Panc1 (cell line): ENCODE measurements at regions not wholly inside any gene's neighbourhood (a gene's known extent, or its start where the extent isn't known, plus 50 kb on each side); places are given as distances from the start of the nearest gene placed in this dataset.
A peak's percentile ranks its signal among the peaks of the same experiment; 100 is the strongest.

Experiments used
- ATAC-seq: fragments of 200-7000 bp; cut with Tn5 transposase; 2 replicates; pipeline ENCODE4 v1.9.1; 2020; ENCODE audit warnings: mild to moderate bottlenecking, moderate library complexity
- BruUV-seq: library from RNA; stranded (reverse); fragments of 400-500 nt; replicated peaks from 2 replicates; lab custom pipeline; 2021; lab: Mats Ljungman, UMichigan
- CTCF ChIA-PET: fragments of 300-600 bp; sonication (Branson Sonifier 250); formaldehyde crosslinking; loops from one replicate; lab custom pipeline; 2022; ENCODE audit warnings: antibody characterized with exemption; lab: Charles Lee
- POLR2A ChIA-PET: fragments of 300-600 bp; sonication (Branson Sonifier 250); formaldehyde crosslinking; loops from one replicate; lab custom pipeline; 2022; ENCODE audit warnings: antibody characterized with exemption; lab: Charles Lee
- DNase-seq: peaks from one replicate; pipeline ENCODE4 v3.0.0-alpha.2; 2010; ENCODE audit warnings: low read depth, low spot score
- H3K27ac ChIP-seq: 2 replicates; pipeline ENCODE4 v1.5.1; 2011; ENCODE audit warnings: mild to moderate bottlenecking, low read length, inconsistent platforms
- H3K27me3 ChIP-seq: fragments of 200-500 bp; sonication (Bioruptor generic); 2 replicates; pipeline ENCODE4 v1.6.0; 2014; ENCODE audit warnings: low read length, inconsistent platforms; ENCODE audit not compliant: control insufficient read depth, insufficient read depth
- H3K36me3 ChIP-seq: fragments of 200-500 bp; sonication (Bioruptor generic); 2 replicates; pipeline ENCODE4 v1.5.1; 2014; ENCODE audit warnings: inconsistent platforms, mild to moderate bottlenecking, low read length, moderate library complexity; ENCODE audit not compliant: control insufficient read depth, insufficient read depth
- H3K4me1 ChIP-seq: 2 replicates; pipeline ENCODE4 v1.5.1; 2011; ENCODE audit warnings: inconsistent platforms, mild to moderate bottlenecking, low read length, moderate library complexity; ENCODE audit not compliant: control insufficient read depth, insufficient read depth
- H3K4me3 ChIP-seq, 2 experiments: 2 replicates each; pipeline ENCODE4 v1.5.1; 2011 to 2012; ENCODE audit warnings: low read depth in 2 of 2, low read length in 2 of 2, mild to moderate bottlenecking in 2 of 2, inconsistent platforms in 1 of 2, moderate library complexity in 1 of 2
- H3K9me3 ChIP-seq: fragments of 200-500 bp; sonication (Bioruptor generic); 2 replicates; pipeline ENCODE4 v1.5.1; 2014; ENCODE audit warnings: low read depth, mild to moderate bottlenecking, inconsistent platforms, low read length, moderate library complexity; ENCODE audit not compliant: control insufficient read depth, insufficient read depth
- POLR2AphosphoS5 ChIP-seq: IDR thresholded peaks from 2 replicates; pipeline ENCODE4 v1.6.1; 2012; ENCODE audit warnings: mild to moderate bottlenecking, low read depth, low read length, moderate library complexity
- REST ChIP-seq, 2 experiments: IDR thresholded peaks; 2 replicates each; pipeline ENCODE4 v1.6.1; 2011 to 2012; ENCODE audit warnings: low read depth in 2 of 2, control low read depth in 1 of 2, low read length in 1 of 2, mild to moderate bottlenecking in 1 of 2, moderate library complexity in 1 of 2; ENCODE audit not compliant: insufficient read depth in 1 of 2
- SIN3A ChIP-seq: IDR thresholded peaks from 2 replicates; pipeline ENCODE4 v1.6.1; 2012; ENCODE audit warnings: low read depth, mild to moderate bottlenecking, low read length, moderate library complexity, borderline replicate concordance; ENCODE audit not compliant: insufficient read depth
- TCF7L2 ChIP-seq: IDR thresholded peaks from 2 replicates; pipeline ENCODE4 v1.6.1; 2011; ENCODE audit warnings: mild to moderate bottlenecking, low read depth, low read length, inconsistent platforms
- in situ Hi-C: cut with HindIII; loops from 2 replicates; pipeline ENCODE4 v1.10.0; 2016; ENCODE audit warnings: low sequenced_read_pairs, low pct_unique_long_range_greater_than_20kb
- intact Hi-C: fragments of 100-400 bp; cut with micrococcal nuclease; formaldehyde crosslinking; loops from one replicate; pipeline ENCODE4 v1.10.0; 2022; ENCODE audit not compliant: unreplicated experiment
- TF ChIP-seq, protein P1 (sequence below): fragments of 450-650 bp; IDR thresholded peaks from 2 replicates; pipeline ENCODE4 v1.5.1; 2017; ENCODE audit warnings: mild to moderate bottlenecking

- intact Hi-C loops = no loop called here
- Histone ChIP-seq H3K27me3 (no peaks in the 10 kb centered on the region), H3K4me1 (0 out of 2 replicates have a peak, but pooled peaks cover 3% of the 10 kb centered on the region), H3K36me3 (no peaks in the 10 kb centered on the region), H3K27ac (no peak overlapping the region), H3K9me3 (no peaks in the 10 kb centered on the region), H3K4me3 (no peak overlapping the region)
- POLR2A ChIA-PET = no interaction called here
- CTCF ChIA-PET = no interaction called here
- in situ Hi-C loops = no loop called here
- TF ChIP-seq, protein P1, sequence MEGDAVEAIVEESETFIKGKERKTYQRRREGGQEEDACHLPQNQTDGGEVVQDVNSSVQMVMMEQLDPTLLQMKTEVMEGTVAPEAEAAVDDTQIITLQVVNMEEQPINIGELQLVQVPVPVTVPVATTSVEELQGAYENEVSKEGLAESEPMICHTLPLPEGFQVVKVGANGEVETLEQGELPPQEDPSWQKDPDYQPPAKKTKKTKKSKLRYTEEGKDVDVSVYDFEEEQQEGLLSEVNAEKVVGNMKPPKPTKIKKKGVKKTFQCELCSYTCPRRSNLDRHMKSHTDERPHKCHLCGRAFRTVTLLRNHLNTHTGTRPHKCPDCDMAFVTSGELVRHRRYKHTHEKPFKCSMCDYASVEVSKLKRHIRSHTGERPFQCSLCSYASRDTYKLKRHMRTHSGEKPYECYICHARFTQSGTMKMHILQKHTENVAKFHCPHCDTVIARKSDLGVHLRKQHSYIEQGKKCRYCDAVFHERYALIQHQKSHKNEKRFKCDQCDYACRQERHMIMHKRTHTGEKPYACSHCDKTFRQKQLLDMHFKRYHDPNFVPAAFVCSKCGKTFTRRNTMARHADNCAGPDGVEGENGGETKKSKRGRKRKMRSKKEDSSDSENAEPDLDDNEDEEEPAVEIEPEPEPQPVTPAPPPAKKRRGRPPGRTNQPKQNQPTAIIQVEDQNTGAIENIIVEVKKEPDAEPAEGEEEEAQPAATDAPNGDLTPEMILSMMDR = peak; percentile 70
- TF ChIP-seq REST (IDR thresholded peaks at IDR 0.05; ENCODE audit: insufficient read depth in 1 of 2, low read depth in 2 of 2, low read length in 1 of 2) = no peak
- no peak for TF ChIP-seq TCF7L2
- TF ChIP-seq POLR2AphosphoS5 = no peak
- no peak for TF ChIP-seq SIN3A
- ATAC-seq = no peak
- BruUV-seq = no TSS peak
- no peak for DNase-seq
These were observed 437.2 kb upstream of the HS6ST1 start for GRCh38 chr2:128755695-128756364.

GRCh38 chr2:128756365-128756717, 437.7 kb upstream of the HS6ST1 start:
- intact Hi-C loops = no loop called here
- no TSS peak for BruUV-seq
- ChIA-PET POLR2A (no interaction called here), CTCF (no interaction called here)
- no peaks in the 10 kb centered on the region for H3K27me3 ChIP-seq
- H3K4me3 ChIP-seq = no peak overlapping the region
- H3K9me3 ChIP-seq = no peaks in the 10 kb centered on the region
- no peaks in the 10 kb centered on the region for H3K36me3 ChIP-seq
- H3K27ac ChIP-seq = no peak overlapping the region
- no peak for TF ChIP-seq SIN3A
- TF ChIP-seq, protein P1 = no peak
- 0 out of 2 replicates have a peak, but pooled peaks cover 3% of the 10 kb centered on the region for H3K4me1 ChIP-seq
- in situ Hi-C loops = no loop called here
- ATAC-seq = no peak
- DNase-seq = no peak
